Natural killer cell (primary cell): ENCODE measurements at regions not wholly inside any gene's neighbourhood (a gene's known extent, or its start where the extent isn't known, plus 50 kb on each side); places are given as distances from the start of the nearest gene placed in this dataset.

Experiments
- ATAC-seq, 3 donors: fragments of 150-1000 bp in 2 of 3; fragments of 200-7000 bp in 1 of 3; cut with Tn5 transposase; 1 replicate in 1 of 3; 2 replicates in 2 of 3; pipeline ENCODE4 v1.10.0; 2021; ENCODE audit warnings: mild to moderate bottlenecking in 2 of 3, moderate library complexity in 2 of 3
- DNase-seq, 2 donors: peaks; one replicate each; pipeline versions ENCODE4 v3.0.0 to v3.0.0-alpha.2; 2013 to 2021; ENCODE audit warnings: mixed read lengths in 1 of 2
- H3K27ac ChIP-seq: one replicate; pipeline ENCODE4 v1.5.1; 2013; ENCODE audit warnings: mild to moderate bottlenecking, low read length
- H3K27me3 ChIP-seq: one replicate; pipeline ENCODE4 v1.6.1; 2013; ENCODE audit warnings: low read length; ENCODE audit not compliant: control insufficient read depth, insufficient read depth
- H3K36me3 ChIP-seq: one replicate; pipeline ENCODE4 v1.6.1; 2013; ENCODE audit warnings: low read length; ENCODE audit not compliant: control insufficient read depth, insufficient read depth
- H3K4me1 ChIP-seq: one replicate; pipeline ENCODE4 v1.6.1; 2013; ENCODE audit warnings: low read length; ENCODE audit not compliant: control insufficient read depth, insufficient read depth
- H3K4me3 ChIP-seq: one replicate; pipeline ENCODE4 v1.5.1; 2013; ENCODE audit warnings: low read length
- H3K9me3 ChIP-seq: one replicate; pipeline ENCODE4 v1.6.1; 2013; ENCODE audit warnings: low read length; ENCODE audit not compliant: control insufficient read depth, insufficient read depth
- H3K27ac Mint-ChIP-seq, 2 donors: one replicate each; pipeline ENCODE4 v1.8.0; 2022; ENCODE audit warnings: mild to moderate bottlenecking in 2 of 2, mixed read lengths in 2 of 2, moderate library complexity in 1 of 2
- H3K27me3 Mint-ChIP-seq, 2 donors: one replicate each; pipeline ENCODE4 v1.8.0; 2022; ENCODE audit warnings: low read depth in 2 of 2, mixed read lengths in 2 of 2
- H3K36me3 Mint-ChIP-seq: one replicate; pipeline ENCODE4 v1.8.0; 2022; ENCODE audit warnings: mixed read lengths
- H3K4me1 Mint-ChIP-seq, 2 donors: one replicate each; pipeline ENCODE4 v1.8.0; 2022; ENCODE audit warnings: mixed read lengths in 2 of 2
- H3K4me3 Mint-ChIP-seq: one replicate; pipeline ENCODE4 v1.8.0; 2022; ENCODE audit warnings: mild to moderate bottlenecking, moderate library complexity, mixed read lengths
- H3K9me3 Mint-ChIP-seq, 2 donors: one replicate each; pipeline ENCODE4 v1.8.0; 2022; ENCODE audit warnings: mixed read lengths in 2 of 2
- WGBS: methylation state at CpG from one replicate; pipeline ENCODE4 v1.1.7; 2013; ENCODE audit warnings: missing lambda C conversion rate; ENCODE audit not compliant: insufficient coverage; 5-methylcytosine and 5-hydroxymethylcytosine counted together
- intact Hi-C: fragments of 100-400 bp; cut with micrococcal nuclease; formaldehyde crosslinking; loops from one replicate; pipeline ENCODE4 v1.14.2; 2022
- TF ChIP-seq, protein P1 (sequence below): fragments of 200-600 bp; IDR thresholded peaks from one replicate; pipeline ENCODE4 v1.8.0; 2022; ENCODE audit warnings: antibody characterized with exemption

DNA sequence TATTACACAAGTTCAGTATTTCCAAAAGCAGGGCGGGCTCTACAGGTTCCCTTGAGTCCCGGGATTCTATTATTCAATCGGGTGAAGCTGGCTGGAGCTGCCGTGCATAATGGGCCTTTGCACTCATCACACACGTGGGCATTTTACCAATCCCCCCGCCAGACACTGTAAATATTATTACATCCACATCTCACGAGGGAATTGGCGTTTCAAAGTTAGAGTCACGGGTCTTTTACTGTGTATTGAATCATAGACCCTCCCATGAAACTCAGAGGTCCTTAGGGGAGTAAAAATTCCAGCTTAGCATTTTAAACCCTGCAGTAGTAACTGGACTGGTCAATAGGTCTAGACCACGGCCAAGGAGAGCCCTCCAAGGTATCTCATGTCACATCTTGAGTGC, 70.3 kb downstream of the MAP1LC3B2 start:
- H3K27me3 ChIP-seq: no peaks in the 10 kb centered on the region
- intact Hi-C loops: no loop called here
- DNase-seq (no peak), ATAC-seq (no peak)
- no peaks in the 10 kb centered on the region for H3K36me3 ChIP-seq
- no peak overlapping the region for H3K4me3 ChIP-seq
- TF ChIP-seq, protein P1, sequence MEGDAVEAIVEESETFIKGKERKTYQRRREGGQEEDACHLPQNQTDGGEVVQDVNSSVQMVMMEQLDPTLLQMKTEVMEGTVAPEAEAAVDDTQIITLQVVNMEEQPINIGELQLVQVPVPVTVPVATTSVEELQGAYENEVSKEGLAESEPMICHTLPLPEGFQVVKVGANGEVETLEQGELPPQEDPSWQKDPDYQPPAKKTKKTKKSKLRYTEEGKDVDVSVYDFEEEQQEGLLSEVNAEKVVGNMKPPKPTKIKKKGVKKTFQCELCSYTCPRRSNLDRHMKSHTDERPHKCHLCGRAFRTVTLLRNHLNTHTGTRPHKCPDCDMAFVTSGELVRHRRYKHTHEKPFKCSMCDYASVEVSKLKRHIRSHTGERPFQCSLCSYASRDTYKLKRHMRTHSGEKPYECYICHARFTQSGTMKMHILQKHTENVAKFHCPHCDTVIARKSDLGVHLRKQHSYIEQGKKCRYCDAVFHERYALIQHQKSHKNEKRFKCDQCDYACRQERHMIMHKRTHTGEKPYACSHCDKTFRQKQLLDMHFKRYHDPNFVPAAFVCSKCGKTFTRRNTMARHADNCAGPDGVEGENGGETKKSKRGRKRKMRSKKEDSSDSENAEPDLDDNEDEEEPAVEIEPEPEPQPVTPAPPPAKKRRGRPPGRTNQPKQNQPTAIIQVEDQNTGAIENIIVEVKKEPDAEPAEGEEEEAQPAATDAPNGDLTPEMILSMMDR: no peak
- H3K27ac ChIP-seq: no peak overlapping the region
- Mint-ChIP-seq H3K36me3 (no peaks in the 10 kb centered on the region), H3K4me1 (no peaks in the 10 kb centered on the region), H3K27me3 (peaks cover 17 to 41% of the 10 kb centered on the region in 2 donors), H3K9me3 (no peaks in the 10 kb centered on the region), H3K27ac (no peak overlapping the region), H3K4me3 (no peak overlapping the region)
- no peaks in the 10 kb centered on the region for H3K4me1 ChIP-seq
- no peaks in the 10 kb centered on the region for H3K9me3 ChIP-seq
- WGBS: 93% methylated on average over 10 of the region's 10 CpGs

DNA sequence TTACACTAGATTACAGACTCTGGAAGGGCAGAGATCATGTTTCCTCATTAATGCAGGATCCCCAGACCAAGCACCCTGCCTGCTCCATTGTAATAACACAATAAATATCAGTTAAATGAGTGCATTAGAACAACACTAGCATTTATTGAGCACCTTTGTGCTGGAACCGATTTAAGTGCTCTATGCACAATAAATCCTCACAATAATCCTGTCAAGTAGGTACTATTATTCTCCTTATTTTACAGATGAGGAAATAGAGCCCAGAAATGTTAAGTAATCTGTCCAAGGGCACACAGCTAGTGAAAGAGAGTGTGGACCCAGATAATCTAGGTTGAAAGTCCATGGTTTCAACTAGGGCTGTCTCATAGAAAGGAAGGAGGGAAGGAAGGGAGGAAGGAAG, 69.8 kb downstream of the MAP1LC3B2 start:
- DNase-seq: no peak
- intact Hi-C loops: no loop called here
- ATAC-seq: no peak
- Mint-ChIP-seq H3K27me3 (peaks cover 16 to 37% of the 10 kb centered on the region in 2 donors), H3K4me1 (no peaks in the 10 kb centered on the region), H3K27ac (no peak overlapping the region), H3K36me3 (no peaks in the 10 kb centered on the region), H3K9me3 (no peaks in the 10 kb centered on the region), H3K4me3 (no peak overlapping the region)
- TF ChIP-seq, protein P1: no peak
- H3K9me3 ChIP-seq: no peaks in the 10 kb centered on the region
- no peaks in the 10 kb centered on the region for H3K4me1 ChIP-seq
- H3K4me3 ChIP-seq: no peak overlapping the region
- no peak overlapping the region for H3K27ac ChIP-seq
- WGBS: 60% methylated on average over 1 of the region's 1 CpG
- no peaks in the 10 kb centered on the region for H3K27me3 ChIP-seq
- H3K36me3 ChIP-seq: no peaks in the 10 kb centered on the region

DNA sequence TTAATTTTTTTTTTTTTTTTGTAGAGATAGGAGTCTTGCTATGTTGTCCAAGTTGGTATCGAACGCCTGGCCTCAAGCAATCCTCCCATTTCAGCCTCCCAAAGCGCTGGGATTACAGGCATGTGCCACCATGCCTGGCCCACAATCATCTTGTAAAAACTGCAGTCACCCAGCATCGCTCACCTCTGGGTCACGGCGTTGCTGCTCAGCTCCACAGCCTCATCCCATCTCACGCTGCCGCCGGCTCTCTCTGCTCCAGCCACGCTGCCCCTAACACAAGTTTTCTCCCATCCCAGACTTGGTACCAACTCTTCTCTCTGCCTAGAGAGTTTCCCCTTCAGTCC, 69.2 kb downstream of the MAP1LC3B2 start:
- no peaks in the 10 kb centered on the region for H3K36me3 Mint-ChIP-seq
- WGBS: 96% methylated on average over 10 of the region's 10 CpGs
- H3K27me3 Mint-ChIP-seq: peaks cover 13 to 34% of the 10 kb centered on the region in 2 donors
- intact Hi-C loops: no loop called here
- no peaks in the 10 kb centered on the region for H3K36me3 ChIP-seq
- no peaks in the 10 kb centered on the region for H3K4me1 Mint-ChIP-seq
- no peaks in the 10 kb centered on the region for H3K27me3 ChIP-seq
- H3K4me3 ChIP-seq: no peak overlapping the region
- no peak for DNase-seq
- no peaks in the 10 kb centered on the region for H3K4me1 ChIP-seq
- ATAC-seq: no peak
- H3K27ac ChIP-seq: no peak overlapping the region
- TF ChIP-seq, protein P1: no peak
- no peak overlapping the region for H3K27ac Mint-ChIP-seq
- no peak overlapping the region for H3K4me3 Mint-ChIP-seq
- H3K9me3 ChIP-seq: peaks cover under 1% of the 10 kb centered on the region
- no peaks in the 10 kb centered on the region for H3K9me3 Mint-ChIP-seq
